ENCODE measurements at regions not wholly inside any gene's neighbourhood (a gene's known extent, or its start where the extent isn't known, plus 50 kb on each side); places are given as distances from the start of the nearest gene placed in this dataset.
"Not testable (repeated sequence)": the region's sequence is repeated elsewhere in the genome, so short reads cannot be mapped to it uniquely, and the experiment has no call there.

DNA sequence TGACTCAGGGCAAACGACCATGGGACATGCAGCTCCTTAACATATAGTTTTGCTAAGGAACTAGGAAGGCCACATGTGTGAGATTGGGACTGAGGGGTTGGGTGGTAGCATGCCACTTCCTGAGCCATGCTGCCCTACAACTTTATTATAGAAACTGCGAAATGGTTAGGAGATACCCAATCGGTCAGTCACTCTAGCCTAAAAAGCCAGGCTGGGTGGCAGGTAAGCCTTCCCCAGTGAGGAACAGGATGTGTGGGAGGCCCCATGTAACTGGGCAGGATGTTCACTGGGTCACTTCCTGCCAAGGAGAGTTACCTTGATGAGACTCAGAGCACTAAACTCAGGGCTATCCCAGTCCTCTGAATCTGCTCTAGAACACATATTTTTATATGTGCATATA, 123.5 kb downstream of the MAP3K7 start:
- DNase-seq, result peak in 1 of 2 donors; percentile 39

DNA sequence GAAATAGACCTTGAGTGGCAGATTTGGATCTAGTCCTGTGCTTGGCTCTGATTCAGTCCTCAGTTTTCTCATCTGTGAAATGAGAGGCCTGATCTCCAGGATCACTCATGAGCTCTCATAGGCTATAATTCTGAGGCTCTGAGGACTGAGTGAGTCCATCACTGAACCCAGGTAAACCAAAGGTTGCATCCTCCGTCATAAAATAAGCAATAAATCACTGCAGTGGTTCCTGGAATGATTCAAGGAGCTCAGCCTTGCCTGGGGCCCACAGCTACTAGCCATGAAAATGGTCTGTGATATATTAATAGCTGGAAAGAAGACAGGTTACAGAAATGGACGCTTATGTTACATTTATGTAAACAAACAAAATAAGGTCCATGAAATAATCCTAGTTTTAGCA, 124.8 kb downstream of the MAP3K7 start:
- no peak for DNase-seq

DNA sequence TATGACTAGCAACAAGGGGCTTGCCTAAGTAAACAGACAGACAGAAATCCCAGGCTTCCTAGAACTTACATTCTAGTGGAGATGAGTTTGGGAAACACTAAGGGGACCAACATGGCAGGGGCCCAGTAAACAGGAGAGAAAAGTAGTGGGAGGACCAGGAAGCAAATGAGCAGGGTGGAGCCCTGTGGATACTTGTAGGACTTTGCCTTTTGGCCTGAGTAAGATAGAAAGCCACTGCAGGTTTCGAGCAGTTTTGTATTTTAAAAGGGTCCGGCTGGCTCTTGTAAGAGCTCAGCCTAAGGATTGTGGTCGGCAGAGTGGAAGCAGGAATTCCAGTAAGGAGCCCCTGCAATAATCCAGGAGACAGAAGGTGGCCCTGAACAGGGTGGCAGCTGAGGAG, 125.5 kb downstream of the MAP3K7 start:
- DNase-seq, result no peak

DNA sequence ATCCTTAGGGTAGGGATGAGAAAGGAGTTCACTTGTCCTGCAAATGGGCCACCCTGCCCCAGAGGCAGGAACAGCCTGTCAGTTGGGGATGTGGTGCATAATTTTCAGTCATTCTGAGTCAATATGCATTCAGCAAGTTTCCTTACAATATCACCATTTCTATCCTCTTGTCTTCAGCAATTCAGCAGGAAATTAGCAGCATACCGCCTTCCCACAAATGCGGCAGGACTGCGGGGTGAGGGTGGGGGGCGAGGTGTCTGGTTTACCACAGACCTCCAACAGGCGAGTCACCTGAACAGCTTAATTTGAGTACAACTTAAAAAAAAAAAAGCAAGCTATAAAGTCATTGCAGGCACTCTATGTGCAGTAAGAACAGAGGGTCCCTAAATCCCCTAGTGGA, 126.8 kb downstream of the MAP3K7 start:
- no peak for DNase-seq

DNA sequence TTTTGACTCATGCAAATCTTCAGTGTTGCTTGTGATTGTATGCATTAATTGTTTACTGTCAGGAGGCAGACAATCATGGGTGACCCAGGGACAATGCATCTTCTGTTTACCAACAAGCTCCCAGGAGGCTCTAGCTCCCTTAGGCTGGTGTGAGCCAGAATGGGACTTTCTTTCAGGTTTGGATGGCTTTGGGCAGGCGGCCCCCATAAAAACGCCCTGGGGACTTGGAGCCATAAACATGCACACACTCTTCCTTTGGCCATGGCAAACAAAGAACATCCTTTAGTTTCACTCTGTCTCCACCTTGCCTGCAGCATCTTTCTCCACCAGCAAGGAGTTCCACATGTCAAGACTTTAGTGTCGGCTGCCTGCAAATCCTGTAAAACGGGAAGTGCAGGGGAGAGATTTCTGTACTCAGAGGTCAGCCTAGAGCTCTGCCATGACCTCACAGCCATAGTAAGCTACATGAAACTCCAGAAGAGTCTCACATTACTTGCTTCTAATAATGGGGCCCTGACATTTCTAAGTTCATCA, 127.6 kb downstream of the MAP3K7 start:
- DNase-seq, result no peak

DNA sequence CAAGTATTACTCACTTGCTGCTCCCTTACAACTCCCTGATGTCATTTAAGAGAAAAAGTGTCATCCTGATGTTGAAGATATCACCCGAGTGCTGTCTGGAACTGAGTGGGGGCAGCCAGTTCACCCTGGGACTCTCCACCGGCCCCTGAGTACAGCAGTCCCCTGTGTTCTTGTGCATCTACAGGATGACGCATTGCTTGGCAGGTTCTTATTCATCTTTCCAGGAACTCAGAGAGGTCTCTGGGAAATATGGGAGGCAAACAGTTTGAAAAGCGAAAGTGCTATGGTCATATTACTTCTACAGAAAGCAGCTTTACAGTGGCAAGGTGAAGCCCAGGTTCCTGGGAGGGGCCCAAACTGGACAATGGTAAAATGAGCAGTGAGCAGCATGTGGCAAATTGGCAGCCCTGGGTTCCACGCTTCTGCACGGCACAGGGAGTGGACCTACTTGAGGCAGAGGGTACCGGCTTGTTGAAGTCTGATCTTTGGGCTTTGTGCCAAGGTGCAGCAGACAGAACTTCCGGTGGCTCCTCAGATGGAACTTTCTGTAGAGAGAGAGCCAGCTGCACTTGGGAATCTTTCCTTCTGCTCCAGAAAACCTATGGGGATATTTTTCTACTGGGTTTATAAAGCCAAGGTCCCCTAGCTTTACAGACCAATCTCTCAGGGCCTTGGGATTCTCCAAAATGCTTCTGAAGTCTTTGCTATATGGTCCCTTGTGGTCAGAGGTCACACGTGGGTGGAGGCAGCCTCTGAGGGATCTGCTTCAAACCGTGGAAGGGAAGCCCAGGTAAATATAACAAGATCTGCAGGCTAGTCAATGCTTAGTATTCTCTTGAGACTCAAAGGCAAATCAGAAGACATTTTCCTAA, 128.3 kb downstream of the MAP3K7 start:
- DNase-seq, result peak; percentile 68 to 74

DNA sequence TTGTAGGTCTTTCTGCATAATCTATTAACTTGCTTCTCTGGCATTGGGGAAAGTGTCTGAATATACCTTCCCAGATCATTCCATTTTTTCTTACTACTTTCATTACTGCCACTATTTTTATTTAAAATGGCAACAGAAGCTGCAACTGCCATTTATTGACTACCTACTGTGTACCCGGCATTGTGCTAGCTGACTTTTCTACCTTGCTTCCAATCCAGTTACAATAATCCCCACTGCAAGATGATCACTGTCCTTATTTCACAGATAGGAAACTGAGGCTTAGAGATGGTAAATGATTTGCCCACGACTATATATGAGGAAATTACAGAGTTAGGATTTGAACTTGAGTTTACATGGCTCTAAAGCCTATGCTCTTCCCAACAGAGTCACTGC, 129.0 kb downstream of the MAP3K7 start:
- DNase-seq, result no peak

DNA sequence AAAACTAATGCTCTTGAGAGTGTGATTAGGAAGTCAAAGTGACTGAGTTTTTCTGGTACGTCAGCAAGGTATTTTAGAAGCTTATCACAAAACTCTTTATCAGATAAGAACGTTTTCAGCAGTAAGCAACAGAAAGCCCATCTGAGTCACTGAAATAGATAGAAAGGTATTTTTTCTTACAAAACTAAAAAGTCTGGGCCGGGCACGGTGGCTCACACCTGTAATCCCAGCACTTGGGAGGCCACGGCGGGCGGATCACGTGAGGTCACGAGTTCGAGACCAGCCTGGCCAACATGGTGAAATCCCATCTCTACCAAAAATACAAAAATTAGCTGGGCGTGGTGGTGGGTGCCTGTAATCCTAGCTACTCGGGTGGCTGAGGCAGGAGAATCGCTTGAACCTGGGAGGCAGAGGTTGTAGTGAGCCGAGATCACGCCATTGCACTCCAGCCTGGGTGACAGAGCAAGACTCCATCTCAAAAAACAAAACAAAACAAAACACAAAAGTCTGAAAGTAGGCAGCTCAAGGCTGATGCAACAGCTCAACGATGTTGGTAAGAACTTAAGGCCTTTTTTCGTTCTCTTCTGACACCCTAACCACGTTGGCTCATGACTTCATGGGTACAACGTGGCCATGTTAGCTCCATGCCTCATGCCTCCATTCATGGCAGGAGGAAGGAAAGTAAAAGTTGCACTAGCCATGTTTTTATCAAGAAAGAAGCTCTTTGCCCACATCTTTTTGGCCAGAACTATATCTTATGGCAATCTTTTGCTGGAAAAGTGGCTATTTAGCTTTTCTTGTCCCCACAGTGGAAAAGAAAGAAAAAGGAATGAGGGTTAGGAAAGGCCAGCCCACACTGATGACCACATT, 129.6 kb downstream of the MAP3K7 start:
- DNase-seq, result not testable (repeated sequence)

DNA sequence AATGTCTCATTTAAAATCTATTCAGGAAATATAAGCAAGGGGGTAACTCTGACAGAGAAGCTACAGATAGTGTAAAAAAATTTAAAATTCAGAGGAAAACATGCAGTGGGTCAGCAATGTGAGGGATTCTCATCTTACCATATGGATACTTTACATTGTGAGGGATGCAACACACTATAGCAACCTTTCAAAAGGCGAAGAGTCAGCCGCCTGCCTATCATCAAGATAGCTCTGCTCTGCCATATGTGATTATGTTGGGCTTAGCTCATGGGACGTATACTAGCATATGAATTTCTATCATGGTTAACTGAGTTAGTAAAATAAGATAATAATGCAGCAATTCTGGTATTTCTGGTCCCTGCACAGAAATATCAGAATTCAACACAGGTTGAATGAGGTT, 130.9 kb downstream of the MAP3K7 start:
- no peak for DNase-seq

DNA sequence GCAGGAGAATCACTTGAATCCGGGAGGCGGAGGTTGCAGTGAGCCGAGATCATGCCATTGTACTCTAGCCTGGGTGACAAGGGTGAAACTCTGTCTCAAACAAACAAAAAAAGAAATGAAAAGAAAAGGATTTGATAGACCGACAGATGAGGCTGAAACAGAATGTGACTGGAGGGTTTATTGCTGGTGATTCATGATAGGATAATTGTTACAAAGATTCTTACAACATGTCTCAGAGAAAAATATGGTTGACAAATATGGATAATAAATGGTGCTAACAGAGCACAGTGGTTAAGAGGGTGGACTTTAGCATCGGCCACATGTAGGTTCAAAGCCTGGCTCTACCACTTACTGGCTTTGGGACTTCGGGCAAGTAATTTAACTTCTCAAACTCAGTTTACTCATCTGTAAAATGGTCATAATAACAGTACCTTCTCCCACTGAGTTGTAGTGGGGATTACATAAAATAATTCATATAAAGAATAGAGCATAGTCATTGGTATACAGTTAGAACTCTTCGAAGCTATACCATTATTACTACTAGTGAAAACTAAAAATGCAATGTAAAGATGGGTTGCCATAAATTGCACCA, 131.9 kb downstream of the MAP3K7 start:
- DNase-seq, result no peak

DNA sequence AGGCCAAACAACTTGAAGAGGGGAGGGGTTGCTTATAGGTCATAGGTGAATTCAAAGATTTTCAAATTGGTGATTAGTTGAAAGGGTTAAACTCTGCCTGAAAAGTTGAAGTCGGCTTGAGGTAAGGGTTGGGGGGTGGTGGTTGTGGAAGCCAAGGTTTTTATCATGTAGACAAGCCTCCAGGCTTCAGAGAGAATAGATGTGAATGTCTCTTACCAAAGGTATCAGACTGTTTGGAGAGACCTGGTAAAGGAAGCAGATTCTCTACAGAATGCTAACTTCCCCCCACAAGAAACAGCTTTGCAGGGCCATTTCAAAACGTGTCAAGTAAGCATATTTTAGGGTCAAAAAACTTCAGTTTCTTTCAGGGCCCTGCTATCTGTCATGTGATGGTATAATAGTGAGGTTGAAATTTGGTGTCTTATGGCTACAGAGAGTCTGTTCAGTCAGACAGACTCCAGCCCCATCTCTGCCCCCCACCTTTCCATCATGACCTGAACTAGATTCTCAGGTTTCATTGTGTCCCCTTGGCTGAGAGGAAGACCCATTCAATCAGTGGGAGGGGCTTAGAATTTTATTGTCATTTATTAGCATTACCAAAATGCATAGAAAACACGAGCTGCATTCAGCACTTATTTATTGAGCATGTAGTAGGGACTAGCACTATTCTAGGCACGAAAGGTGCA, 136.5 kb downstream of the MAP3K7 start:
- no peak for DNase-seq

DNA sequence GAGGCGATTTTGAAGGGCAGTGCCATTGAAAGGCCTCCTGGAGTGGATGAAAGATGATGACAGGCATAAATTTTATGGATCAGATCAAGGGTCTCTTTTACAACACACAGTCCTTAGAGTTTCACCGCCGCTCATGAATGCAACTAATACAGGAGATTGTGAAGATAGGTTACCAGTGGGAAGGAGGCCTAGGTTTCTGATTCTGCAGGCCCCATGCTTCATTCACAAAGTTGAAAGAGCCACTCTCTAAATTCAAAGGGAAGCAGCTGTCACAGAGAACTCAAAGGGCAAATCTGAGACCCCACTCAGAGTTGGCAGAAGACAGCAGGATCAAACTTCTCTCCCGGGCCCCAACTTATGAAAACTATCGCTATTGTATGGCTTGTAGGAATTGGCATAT, 137.6 kb downstream of the MAP3K7 start:
- no peak for DNase-seq

DNA sequence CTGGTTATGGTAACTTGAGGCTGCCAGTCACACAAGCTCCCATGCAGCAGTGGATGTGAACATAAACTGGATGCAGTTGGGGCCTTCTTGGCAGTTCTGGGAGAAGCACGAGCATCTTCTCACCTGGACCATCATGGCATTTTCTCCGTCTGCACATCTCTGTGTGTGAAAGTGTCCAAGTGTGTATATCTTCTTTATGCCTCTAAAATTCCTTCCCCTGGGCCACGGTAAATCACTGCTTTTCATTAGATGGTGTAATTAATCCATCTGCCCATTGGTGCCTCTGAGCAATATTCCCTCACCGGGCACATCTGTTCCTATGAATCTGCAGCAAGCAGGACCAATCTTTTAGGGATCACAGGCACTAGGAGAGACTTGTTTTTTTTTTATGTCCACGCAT, 138.0 kb downstream of the MAP3K7 start:
- DNase-seq, result no peak

DNA sequence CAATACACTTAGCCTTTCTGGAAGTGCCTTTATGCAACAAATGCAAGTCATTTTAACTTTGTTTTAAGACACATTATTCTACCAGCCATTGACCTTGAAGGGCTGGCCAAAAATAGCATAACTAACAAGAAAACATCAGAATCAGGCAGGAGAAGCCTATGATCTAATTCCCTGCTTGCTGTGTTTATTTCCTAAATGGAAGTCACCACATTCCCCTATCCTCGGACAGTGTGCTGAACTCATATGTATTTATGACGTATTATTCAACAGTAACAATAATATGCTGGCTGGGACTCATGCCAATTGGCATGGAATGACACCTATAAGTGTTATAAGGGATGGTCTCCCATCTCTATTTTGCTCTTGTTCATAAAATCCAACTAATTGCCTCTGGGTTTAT, 140.7 kb downstream of the MAP3K7 start:
- no peak for DNase-seq

DNA sequence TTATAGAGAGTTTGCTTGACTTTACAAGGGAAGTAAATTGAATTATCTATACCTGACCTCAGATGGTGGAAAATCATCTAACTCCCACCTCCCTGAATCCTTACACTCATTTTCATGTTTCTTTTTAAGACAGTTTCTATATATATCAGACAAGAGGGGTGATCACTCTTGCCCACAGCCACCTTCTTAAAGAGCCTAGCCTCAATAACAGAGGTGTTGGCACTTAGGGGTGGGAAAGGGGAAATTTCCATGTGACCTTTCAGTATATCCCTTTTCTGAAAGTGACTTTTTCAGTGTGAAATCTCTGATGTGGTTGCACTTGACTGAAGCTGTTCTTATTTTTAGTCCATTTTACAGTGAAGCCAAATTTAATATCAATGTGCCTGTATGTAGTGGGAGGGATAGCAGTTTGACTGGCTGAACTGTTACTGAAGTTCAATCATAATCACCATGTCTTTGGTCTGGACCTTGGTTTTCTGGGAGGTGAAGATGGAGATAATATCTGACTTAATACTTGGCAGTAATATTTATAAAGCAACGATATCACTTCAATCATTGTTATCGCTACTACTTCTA, 141.3 kb downstream of the MAP3K7 start:
- no peak for DNase-seq

DNA sequence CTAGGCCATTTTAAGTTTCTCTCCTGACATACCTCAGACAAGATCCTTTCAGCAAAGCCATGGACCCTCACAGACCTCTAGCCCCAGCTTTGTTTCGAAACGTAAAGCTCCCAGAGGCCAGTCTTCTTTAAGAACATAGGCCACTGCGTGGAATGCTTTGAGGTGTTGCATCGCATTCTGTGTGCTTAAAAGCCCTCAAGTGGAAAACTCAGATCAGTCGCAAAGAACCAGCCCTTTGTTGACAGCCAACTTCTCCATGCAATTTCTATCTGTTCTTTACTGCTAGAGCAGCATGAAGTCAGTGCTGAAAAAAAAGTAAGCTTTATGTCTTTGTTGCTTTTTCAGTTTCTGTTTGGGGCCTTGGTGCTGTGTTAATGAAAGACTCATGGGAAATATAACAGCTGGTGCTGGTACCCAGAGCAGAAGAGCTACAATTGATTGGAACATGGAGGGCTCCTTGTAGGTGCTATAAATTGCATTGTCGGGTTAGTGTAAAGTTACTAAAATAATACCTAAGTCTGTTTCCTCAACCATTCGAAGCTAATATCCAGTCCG, 142.6 kb downstream of the MAP3K7 start:
- no peak for DNase-seq

DNA sequence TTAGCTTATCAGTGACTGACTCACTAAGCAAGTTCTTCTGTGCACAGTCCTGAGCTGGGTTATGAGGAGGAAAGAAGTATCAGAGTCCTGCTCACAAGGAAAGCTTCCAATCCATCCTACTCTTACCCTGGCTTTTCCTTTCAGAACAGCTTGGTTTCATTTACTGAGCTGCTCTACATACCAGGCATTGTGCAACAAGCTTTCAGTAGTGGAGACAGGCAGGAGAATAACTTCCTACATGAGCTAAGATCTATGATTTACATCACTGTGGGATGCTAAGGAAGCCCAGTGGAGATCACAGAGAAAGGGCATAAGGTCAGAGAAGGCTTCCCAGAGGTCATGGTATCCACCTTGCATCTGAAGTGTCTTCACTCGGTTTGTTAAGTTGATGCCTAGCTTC, 144.5 kb downstream of the MAP3K7 start:
- DNase-seq, result no peak

DNA sequence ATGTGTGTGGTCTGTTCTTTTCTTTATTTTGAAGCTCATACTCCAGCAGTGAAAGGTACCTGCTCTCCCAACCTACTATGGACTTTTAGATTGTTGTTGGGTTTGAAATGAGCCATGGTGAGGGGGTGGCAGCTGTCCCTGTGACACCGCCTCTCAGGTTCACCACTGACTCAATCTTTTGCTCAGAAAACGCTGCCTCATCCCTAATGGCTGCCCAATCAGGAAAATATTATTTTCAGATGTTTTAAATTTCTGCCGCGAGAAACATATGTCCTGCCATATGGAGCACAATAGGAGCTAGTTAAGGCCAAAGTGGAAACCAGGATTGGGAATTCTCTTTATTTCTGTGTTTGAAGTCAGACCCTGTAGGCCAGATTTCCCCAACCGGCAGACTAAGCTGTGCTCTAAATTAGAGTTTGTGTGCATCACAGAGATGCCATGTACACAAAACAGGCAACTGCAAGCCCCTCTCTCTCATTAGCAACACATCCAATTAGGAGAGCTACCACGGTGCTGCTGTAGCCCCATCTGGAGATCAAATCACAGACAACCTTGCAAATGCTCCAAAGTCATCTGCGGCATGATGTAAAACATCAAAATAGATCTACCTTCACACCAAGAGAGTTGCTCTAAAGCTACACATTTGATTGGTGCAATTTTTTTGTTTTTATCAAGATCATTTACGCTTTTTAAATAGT, 144.1 kb upstream of the BACH2 start:
- no peak for DNase-seq

DNA sequence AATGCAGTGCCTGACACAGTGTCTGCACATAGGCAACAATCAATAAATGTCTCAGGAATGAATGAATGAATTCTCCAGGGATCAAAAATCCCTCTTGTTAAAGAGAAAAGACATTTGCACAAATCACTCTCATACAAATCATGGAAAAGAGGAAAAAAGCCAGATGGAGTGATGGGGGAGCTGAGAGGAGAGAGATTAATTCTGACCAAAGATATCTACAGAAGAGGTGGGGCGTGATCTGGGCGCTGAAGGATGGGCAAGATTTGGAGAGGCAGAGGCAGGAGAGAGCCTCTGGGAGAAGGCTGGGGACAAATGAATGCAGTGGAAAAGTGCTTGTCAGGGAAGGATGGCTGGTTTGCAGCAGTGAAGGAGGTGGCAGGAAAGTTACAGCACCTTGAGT, 142.9 kb upstream of the BACH2 start:
- no peak for DNase-seq

DNA sequence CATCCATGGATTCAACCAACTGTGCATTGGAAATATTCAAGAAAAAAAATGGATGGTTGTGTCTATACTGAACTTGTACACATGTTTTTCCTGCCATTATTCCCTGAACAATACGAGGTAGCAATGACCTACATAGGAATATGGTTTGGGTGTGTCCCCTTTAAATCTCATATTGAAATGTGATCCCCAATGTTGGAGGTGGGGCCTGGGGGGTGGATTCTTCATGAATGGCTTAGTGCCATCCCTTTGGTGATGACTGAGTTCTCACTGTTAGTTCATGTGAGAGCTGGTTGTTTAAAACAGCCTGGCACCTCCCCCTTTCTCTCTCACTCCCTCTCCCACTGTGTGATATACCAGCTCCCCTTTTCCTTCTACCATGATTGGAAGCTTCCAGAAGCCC, 139.8 kb upstream of the BACH2 start:
- no peak for DNase-seq

DNA sequence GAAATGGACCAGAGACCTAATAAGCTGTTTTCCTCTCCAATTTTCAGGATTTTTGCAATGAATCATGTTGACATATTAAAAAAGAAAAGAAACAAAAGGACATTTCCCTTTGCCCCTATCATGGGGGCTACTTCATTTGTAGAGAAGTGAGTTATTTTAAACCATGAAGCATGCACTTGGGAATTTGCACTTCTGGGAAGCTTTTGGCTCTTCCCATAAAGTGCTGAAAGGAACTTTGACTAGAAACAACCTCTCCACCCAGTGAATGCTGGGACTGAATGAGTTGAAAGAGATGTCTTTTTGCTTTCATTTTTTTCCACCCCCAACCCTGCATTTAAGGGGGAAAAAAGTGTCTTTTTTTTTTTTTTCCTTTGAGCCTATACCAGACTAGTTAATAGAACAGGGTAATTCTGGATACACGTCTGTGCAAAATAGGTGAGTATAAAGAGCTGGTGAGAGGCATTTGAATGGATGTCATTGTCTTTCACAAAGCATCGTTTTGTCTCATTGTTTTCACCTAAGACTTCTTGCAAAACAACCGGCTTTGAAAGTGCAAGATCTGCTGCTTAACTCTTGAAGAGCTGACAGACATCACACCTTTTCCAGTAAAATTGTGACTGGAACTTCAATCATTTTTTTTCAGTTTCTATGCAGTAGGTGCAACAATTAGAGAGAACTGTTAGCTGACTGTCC, 138.7 kb upstream of the BACH2 start:
- DNase-seq, result no peak
